MCF 10A (cell line): ENCODE measurements at regions not wholly inside any gene's neighbourhood (a gene's known extent, or its start where the extent isn't known, plus 50 kb on each side); places are given as distances from the start of the nearest gene placed in this dataset.

Experiments used
- BruUV-seq: library from RNA; stranded (reverse); fragments of 400-500 nt; replicated peaks from 2 replicates; lab custom pipeline; 2021; lab: Mats Ljungman, UMichigan
- CTCF ChIA-PET: fragments of 300-600 bp; sonication (Branson Sonifier 250); formaldehyde crosslinking; extraction: SDS; loops from one replicate; lab custom pipeline; 2021; ENCODE audit warnings: antibody characterized with exemption, inconsistent platforms; lab: Yijun Ruan, JAX
- POLR2A ChIA-PET: fragments of 300-600, 350-650 bp; sonication (Branson Sonifier 250); formaldehyde crosslinking; extraction: SDS; loops from one replicate; lab custom pipeline; 2020; ENCODE audit warnings: antibody characterized with exemption, inconsistent platforms; lab: Yijun Ruan, JAX
- DNase-seq: peaks from one replicate; pipeline ENCODE4 v3.0.0-alpha.2; 2018; ENCODE audit not compliant: unreplicated experiment
- H3K27ac Mint-ChIP-seq: one replicate; pipeline ENCODE4 v1.8.0; 2022; ENCODE audit warnings: mild to moderate bottlenecking, low read depth, mixed read lengths; ENCODE audit not compliant: unreplicated experiment
- H3K27me3 Mint-ChIP-seq: one replicate; pipeline ENCODE4 v1.8.0; 2022; ENCODE audit warnings: mixed read lengths; ENCODE audit not compliant: insufficient read depth, unreplicated experiment
- H3K36me3 Mint-ChIP-seq: one replicate; pipeline ENCODE4 v1.8.0; 2022; ENCODE audit warnings: mild to moderate bottlenecking, moderate library complexity, mixed read lengths; ENCODE audit not compliant: insufficient read depth, unreplicated experiment
- H3K4me1 Mint-ChIP-seq: one replicate; pipeline ENCODE4 v1.8.0; 2022; ENCODE audit warnings: mixed read lengths; ENCODE audit not compliant: insufficient read depth, unreplicated experiment
- H3K4me3 Mint-ChIP-seq: one replicate; pipeline ENCODE4 v1.8.0; 2022; ENCODE audit warnings: mild to moderate bottlenecking, moderate library complexity, mixed read lengths; ENCODE audit not compliant: unreplicated experiment
- H3K9me3 Mint-ChIP-seq: one replicate; pipeline ENCODE4 v1.8.0; 2022; ENCODE audit warnings: mixed read lengths; ENCODE audit not compliant: unreplicated experiment
- intact Hi-C: fragments of 100-400 bp; cut with micrococcal nuclease; formaldehyde crosslinking; loops from 2 replicates; pipeline ENCODE4 v1.14.1; 2022
- TF ChIP-seq, protein P1 (sequence below): fragments of 200-600 bp; IDR thresholded peaks from one replicate; pipeline ENCODE4 v1.8.0; 2022; ENCODE audit warnings: antibody characterized with exemption, mild to moderate bottlenecking; ENCODE audit not compliant: unreplicated experiment

DNA sequence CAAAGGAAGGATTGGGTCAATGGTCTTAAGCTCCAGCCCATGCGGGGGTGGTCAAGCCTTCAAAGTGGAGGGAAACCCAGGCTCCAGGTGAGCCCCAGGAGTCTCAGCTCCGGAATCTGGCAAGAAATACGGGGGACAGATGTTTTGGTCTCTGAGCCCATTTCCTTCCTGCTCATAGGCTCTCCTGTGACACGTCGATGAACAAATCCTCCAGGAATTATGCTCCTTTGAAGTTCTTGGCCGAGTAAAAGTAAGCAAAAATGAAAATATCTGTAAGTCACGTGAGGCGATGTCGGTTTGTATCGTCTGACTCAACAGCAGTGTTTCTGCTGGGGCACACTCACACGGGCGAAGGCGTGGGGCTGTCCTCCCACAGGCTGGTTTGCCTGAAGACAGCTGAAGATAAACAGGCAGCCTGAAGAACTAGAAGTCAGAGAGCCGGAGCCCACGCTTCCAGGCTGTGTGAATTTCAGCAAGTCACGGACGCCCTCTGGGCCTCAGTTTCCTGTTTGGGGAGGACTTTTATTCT lies 52.6 kb upstream of the SMNDC1 start:
- H3K27me3 Mint-ChIP-seq, result no peaks in the 10 kb centered on the region
- peak; percentile 70 for DNase-seq
- H3K4me3 Mint-ChIP-seq, result peak overlapping the region; percentile 70
- TF ChIP-seq, protein P1, sequence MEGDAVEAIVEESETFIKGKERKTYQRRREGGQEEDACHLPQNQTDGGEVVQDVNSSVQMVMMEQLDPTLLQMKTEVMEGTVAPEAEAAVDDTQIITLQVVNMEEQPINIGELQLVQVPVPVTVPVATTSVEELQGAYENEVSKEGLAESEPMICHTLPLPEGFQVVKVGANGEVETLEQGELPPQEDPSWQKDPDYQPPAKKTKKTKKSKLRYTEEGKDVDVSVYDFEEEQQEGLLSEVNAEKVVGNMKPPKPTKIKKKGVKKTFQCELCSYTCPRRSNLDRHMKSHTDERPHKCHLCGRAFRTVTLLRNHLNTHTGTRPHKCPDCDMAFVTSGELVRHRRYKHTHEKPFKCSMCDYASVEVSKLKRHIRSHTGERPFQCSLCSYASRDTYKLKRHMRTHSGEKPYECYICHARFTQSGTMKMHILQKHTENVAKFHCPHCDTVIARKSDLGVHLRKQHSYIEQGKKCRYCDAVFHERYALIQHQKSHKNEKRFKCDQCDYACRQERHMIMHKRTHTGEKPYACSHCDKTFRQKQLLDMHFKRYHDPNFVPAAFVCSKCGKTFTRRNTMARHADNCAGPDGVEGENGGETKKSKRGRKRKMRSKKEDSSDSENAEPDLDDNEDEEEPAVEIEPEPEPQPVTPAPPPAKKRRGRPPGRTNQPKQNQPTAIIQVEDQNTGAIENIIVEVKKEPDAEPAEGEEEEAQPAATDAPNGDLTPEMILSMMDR, result no peak
- POLR2A ChIA-PET, result interaction anchor here (0.8 to 9.1 kb wide), 13 partner anchors 9 to 147 kb away, joined by 3 to 108 read pairs (median 5); partner anchors contain the start of genes DUSP5 and SMNDC1
- H3K27ac Mint-ChIP-seq, result peak overlapping the region; percentile 95
- H3K4me1 Mint-ChIP-seq, result peaks cover 62% of the 10 kb centered on the region
- no TSS peak for BruUV-seq
- CTCF ChIA-PET, result interaction anchor here (0.6 to 1.0 kb wide), 4 partner anchors 21 to 191 kb away, joined by 3 to 5 read pairs (median 4); no protein-coding TSS in a partner anchor
- intact Hi-C loops, result loop anchor here (1.0 kb wide), 1 partner anchor 61 kb away; no protein-coding TSS in a partner anchor
- H3K36me3 Mint-ChIP-seq, result no peaks in the 10 kb centered on the region
- no peaks in the 10 kb centered on the region for H3K9me3 Mint-ChIP-seq

DNA sequence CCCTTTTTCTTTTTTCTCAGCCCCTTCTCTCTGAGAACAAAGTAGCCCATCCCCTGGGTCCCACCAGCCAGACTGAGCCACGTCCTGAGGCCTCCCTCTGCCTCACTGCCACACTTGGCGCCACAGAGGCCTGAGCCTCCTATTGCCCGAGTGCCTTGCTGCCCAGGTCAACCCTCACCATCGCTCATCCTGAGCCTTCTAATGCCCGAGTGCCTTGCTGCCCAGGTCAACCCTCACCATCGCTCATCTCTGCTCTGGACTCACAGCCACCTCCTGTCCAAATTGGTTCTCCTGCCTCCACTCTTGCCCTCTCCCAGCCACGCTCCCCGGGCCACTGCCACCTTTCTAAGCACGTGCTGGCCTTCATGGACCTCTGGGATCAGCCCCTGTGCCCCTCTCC lies 53.2 kb upstream of the SMNDC1 start:
- TF ChIP-seq, protein P1, result no peak

DNA sequence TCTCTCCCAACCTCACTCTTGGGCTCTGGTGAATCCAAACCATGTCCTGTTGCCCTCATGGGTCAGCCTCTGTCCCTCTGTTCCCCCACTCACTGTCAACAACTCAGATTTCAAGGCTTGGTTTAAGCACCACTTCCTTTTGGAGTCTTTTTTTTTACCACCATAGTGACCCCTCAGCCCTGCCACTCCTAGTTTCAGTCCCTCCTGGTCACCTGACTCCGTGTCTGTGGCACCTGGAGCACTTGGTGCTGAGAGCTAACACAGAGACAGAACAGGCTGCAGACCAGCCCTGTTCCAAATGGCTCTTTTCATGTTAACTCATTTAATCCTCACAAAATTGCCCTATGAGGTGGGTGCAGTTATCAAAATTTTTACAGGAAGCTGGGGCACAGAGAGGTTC lies 53.6 kb upstream of the SMNDC1 start:
- Mint-ChIP-seq H3K4me3 (peak overlapping the region; percentile 28), H3K9me3 (no peaks in the 10 kb centered on the region), H3K27me3 (no peaks in the 10 kb centered on the region), H3K36me3 (no peaks in the 10 kb centered on the region), H3K27ac (peak overlapping the region; percentile 95), H3K4me1 (peaks cover 59% of the 10 kb centered on the region)
- intact Hi-C loops, result no loop called here
- POLR2A ChIA-PET, result interaction anchor here (1.3 to 9.1 kb wide), 4 partner anchors 14 to 142 kb away, joined by 3 to 108 read pairs (median 4); partner anchors contain the start of gene DUSP5
- DNase-seq, result no peak
- BruUV-seq, result no TSS peak
- CTCF ChIA-PET, result interaction anchor here (0.7 to 2.0 kb wide), 4 partner anchors 11 to 188 kb away, joined by 3 to 12 read pairs (median 4); no protein-coding TSS in a partner anchor
- TF ChIP-seq, protein P1, result no peak

More for the DNA sequence above, 53.2 kb upstream of the SMNDC1 start:
- CTCF ChIA-PET, result interaction anchor here (1.1 kb wide), 1 partner anchor 38 kb away, joined by 5 read pairs; no protein-coding TSS in a partner anchor
- H3K4me3 Mint-ChIP-seq, result peak overlapping the region; percentile 28
- H3K4me1 Mint-ChIP-seq, result peaks cover 62% of the 10 kb centered on the region
- H3K27me3 Mint-ChIP-seq, result no peaks in the 10 kb centered on the region
- peak overlapping the region; percentile 95 for H3K27ac Mint-ChIP-seq
- POLR2A ChIA-PET, result interaction anchor here (1.5 to 9.1 kb wide), 4 partner anchors 12 to 142 kb away, joined by 5 to 108 read pairs (median 14); partner anchors contain the start of gene DUSP5
- no peaks in the 10 kb centered on the region for H3K36me3 Mint-ChIP-seq
- no peaks in the 10 kb centered on the region for H3K9me3 Mint-ChIP-seq
- no peak for DNase-seq
- intact Hi-C loops, result loop anchor here (1.0 kb wide), 1 partner anchor 60 kb away; no protein-coding TSS in a partner anchor
- no TSS peak for BruUV-seq

DNA sequence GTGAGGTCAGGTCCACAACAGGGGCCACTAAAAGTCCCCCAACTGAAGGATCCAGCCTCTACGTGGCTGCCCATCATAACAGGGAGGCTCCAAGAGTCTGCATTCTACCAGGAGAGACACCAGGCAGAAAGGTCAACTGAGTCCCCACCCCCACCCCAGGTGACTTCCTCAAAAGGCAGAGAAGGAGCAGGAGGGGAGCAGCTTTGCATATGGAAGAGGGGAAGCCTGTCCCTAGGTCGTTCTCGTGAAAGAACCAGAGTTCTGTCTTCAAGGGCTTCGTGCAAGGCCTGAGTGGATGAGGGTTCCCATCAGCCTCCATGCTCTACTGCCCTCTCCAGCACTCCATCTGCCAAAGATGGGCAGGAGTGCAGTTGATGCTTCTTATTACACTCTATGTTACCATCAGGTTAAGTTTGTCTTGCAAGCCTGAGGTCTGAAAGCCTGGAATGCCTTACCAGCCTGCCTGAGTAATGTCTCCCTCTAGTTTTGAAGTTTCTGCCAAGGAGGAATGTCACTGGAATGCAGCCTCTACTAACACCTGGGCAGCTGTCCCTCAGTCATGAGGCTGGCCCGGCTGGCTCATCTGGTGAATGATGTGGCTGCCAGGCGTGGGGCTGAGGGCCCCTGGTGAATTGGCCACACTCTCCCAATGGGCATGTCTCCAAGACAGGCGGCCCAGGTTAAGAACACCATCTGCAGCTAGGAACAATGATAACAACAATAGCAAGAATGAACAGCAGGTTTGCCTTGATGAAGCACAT lies 54.3 kb upstream of the SMNDC1 start:
- H3K27ac Mint-ChIP-seq, result no peak overlapping the region
- BruUV-seq, result no TSS peak
- peaks cover 53% of the 10 kb centered on the region for H3K4me1 Mint-ChIP-seq
- intact Hi-C loops, result no loop called here
- H3K9me3 Mint-ChIP-seq, result no peaks in the 10 kb centered on the region
- peak; percentile 59 for DNase-seq
- H3K36me3 Mint-ChIP-seq, result no peaks in the 10 kb centered on the region
- no peaks in the 10 kb centered on the region for H3K27me3 Mint-ChIP-seq
- no peak overlapping the region for H3K4me3 Mint-ChIP-seq
- TF ChIP-seq, protein P1, result no peak
- CTCF ChIA-PET, result interaction anchor here (0.7 to 2.0 kb wide), 7 partner anchors 10 to 187 kb away, joined by 3 to 12 read pairs (median 4); no protein-coding TSS in a partner anchor
- POLR2A ChIA-PET, result interaction anchor here (0.6 to 9.1 kb wide), 9 partner anchors 13 to 215 kb away, joined by 3 to 108 read pairs (median 3); partner anchors contain the start of gene DUSP5
